ENCODE measurements at regions not wholly inside any gene's neighbourhood (a gene's known extent, or its start where the extent isn't known, plus 50 kb on each side); places are given as distances from the start of the nearest gene placed in this dataset.

- H3K27ac ChIP-seq: no peak overlapping the region
- TF ChIP-seq ZFX (IDR thresholded peaks at IDR 0.05): no peak
- TF ChIP-seq, protein P1, sequence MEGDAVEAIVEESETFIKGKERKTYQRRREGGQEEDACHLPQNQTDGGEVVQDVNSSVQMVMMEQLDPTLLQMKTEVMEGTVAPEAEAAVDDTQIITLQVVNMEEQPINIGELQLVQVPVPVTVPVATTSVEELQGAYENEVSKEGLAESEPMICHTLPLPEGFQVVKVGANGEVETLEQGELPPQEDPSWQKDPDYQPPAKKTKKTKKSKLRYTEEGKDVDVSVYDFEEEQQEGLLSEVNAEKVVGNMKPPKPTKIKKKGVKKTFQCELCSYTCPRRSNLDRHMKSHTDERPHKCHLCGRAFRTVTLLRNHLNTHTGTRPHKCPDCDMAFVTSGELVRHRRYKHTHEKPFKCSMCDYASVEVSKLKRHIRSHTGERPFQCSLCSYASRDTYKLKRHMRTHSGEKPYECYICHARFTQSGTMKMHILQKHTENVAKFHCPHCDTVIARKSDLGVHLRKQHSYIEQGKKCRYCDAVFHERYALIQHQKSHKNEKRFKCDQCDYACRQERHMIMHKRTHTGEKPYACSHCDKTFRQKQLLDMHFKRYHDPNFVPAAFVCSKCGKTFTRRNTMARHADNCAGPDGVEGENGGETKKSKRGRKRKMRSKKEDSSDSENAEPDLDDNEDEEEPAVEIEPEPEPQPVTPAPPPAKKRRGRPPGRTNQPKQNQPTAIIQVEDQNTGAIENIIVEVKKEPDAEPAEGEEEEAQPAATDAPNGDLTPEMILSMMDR (conservative IDR thresholded peaks at IDR 0.05): no peak
Observed at GRCh38 chr6:167208819-167209576, 51.2 kb upstream of the GPR31 start.

DNA sequence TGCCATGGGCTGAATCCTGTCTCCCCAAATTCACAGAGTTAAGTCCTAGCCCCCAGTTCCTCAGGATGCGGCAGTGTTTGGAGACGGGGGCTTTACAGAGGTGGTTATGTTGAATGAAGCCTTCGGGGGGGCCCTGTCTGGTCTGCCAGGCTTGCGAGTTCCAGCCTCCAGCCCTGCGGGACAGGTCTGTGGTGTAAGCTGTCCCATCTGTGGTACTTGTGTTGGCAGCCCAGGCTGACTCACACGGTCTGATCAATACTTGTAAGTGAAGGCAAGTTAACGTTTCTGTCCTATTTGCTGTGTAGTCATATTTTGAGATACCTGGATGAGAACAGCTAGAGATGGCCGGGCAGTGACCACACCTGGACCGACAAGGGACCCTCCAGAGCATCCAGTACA lies 51.8 kb upstream of the GPR31 start:
- no peak for TF ChIP-seq ZFX (IDR thresholded peaks at IDR 0.05)
- TF ChIP-seq, protein P1 (conservative IDR thresholded peaks at IDR 0.05): no peak
- H3K27ac ChIP-seq: no peak overlapping the region

DNA sequence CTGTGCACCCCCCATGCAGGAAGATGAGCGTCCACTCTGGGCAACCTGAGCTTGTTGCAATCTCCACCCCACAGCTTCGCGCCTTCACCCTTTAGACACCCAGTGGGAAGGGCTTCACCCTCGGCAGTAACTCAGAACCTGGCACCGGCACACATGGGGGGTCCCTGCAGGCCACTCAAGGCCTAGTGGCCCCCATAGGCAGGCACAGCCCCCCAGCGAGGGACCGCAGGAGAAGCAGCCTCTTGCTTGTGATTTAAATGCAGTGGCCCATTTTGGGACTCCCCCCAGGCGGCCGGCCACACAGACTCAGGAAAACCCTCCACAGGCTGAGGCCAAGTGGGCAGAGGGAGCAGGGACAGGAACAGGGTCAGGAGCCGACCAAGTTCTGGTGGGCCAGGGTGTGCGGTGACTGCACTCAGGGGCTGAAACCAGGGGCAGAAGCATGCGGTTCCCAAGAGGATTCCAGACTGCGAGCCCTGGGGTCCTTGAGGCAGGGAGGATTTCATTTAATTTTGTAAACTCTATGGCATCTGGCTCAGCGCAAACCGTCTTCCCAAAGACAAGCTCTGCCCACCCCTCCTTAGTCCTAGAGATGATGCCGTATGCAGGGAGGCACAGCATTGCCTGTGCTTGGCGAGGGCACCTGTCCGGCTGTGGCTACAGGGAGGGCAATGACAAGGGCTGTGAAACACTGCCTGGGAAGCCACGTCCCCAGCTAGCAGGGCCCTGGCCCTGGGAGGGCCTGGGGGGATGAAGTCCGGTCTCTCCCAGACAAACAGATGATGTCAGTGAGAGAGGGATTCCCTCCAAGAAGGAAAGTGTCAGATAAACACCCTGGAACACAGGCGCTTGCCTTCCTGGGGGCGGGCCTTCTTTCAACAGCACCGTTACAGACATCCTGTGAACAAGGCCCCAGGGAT lies 52.9 kb upstream of the GPR31 start:
- H3K27ac ChIP-seq: no peak overlapping the region
- TF ChIP-seq ZFX (IDR thresholded peaks at IDR 0.05): no peak
- TF ChIP-seq, protein P1 (conservative IDR thresholded peaks at IDR 0.05): no peak

GRCh38 chr6:167211295-167211648 lies 53.5 kb upstream of the GPR31 start:
- H3K27ac ChIP-seq: no peak overlapping the region
- TF ChIP-seq, protein P1 (conservative IDR thresholded peaks at IDR 0.05): no peak

DNA sequence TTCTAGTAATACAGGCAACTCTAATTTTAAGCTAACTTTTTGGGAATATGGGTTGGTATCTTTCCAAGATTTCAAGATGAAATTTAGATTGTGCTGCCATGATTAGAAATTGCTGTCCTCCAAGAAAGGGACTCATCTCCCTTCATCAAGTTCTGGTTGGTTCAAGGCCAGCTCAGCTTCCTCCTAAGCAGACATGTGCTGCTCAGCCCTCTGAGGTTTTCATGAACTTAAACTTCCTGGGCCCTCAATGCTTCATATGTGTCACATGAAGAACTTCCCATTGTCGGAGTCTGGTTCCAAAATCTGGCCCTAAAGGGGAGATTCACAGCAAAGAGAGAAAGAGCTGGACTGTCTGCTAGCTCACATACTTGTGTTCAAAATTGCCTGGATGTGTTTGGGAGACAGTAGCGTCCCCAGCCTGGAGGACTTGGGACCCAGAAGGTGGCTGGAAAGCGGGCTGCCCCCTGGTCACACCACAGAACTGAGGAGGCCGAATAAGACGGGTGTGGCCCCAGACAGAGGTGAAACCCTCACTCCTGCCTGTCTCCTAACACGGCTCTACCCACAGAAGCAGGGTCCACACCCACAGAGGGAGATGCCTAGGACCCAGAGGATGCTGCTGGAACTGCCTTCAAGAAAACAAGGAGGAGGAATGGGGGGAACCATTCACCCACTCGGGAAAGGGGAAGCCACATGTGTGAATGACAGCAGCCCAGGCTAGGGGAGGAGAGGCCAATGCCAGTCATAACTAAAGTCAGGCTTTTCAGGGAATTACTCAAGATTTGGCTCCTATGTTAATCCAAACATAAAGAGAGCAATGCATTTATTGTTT lies 54.3 kb upstream of the GPR31 start:
- H3K27ac ChIP-seq: no peak overlapping the region
- TF ChIP-seq ZFX (IDR thresholded peaks at IDR 0.05): no peak
- TF ChIP-seq, protein P1 (conservative IDR thresholded peaks at IDR 0.05): no peak

DNA sequence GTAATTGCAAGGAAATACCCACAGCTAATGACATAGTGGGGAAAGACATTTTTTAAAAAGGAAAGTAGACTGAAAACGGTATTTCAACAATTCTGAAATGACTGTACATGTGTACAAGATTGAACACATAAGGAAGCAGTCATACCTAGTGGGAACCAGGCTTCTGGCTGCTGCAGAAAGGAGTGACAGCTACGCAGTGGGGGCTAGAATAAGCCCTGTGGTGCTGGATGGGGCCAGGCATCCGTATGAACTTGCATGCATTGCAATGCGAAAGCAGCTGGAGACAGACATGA lies 54.9 kb upstream of the GPR31 start:
- H3K27ac ChIP-seq: no peak overlapping the region

More for the DNA sequence above, 54.9 kb upstream of the GPR31 start:
- TF ChIP-seq ZFX (IDR thresholded peaks at IDR 0.05): no peak
- TF ChIP-seq, protein P1 (conservative IDR thresholded peaks at IDR 0.05): no peak

All from C4-2B (cell line).